OCI-LY7 (cell line): ENCODE measurements at regions not wholly inside any gene's neighbourhood (a gene's known extent, or its start where the extent isn't known, plus 50 kb on each side); places are given as distances from the start of the nearest gene placed in this dataset.
A peak's percentile ranks its signal among the peaks of the same experiment; 100 is the strongest.

Experiments used
- BruUV-seq: library from RNA; stranded (reverse); fragments of 400-500 nt; replicated peaks from 2 replicates; lab custom pipeline; 2021; lab: Mats Ljungman, UMichigan
- CTCF ChIA-PET: fragments of 300-600 bp; sonication (Branson Sonifier 250); formaldehyde crosslinking; loops from one replicate; lab custom pipeline; 2022; ENCODE audit warnings: antibody characterized with exemption; ENCODE audit not compliant: unreplicated experiment; lab: Charles Lee
- POLR2A ChIA-PET: fragments of 300-600 bp; sonication (Branson Sonifier 250); formaldehyde crosslinking; loops from one replicate; lab custom pipeline; 2022; ENCODE audit warnings: antibody characterized with exemption; lab: Charles Lee
- DNase-seq: peaks from one replicate; pipeline ENCODE4 v3.0.0-alpha.2; 2015; ENCODE audit warnings: low spot score
- H2AFZ ChIP-seq: fragments of 200-600 bp; sonication (generic), shearing (Covaris generic); 2 replicates; pipeline ENCODE4 v1.6.1; 2014; ENCODE audit warnings: mild to moderate bottlenecking, antibody characterized with exemption, low read length, moderate library complexity
- H3K27ac ChIP-seq: fragments of 200-600 bp; sonication (generic); 2 replicates; pipeline ENCODE4 v1.5.1; 2014; ENCODE audit warnings: mixed run types, low read depth, mild to moderate bottlenecking, moderate library complexity, low read length, inconsistent platforms; ENCODE audit not compliant: poor library complexity, severe bottlenecking
- H3K36me3 ChIP-seq: fragments of 200-600 bp; sonication (generic); 2 replicates; pipeline ENCODE4 v1.6.1; 2014; ENCODE audit warnings: mild to moderate bottlenecking, antibody characterized with exemption, low read length, moderate library complexity, mixed read lengths; ENCODE audit not compliant: insufficient read depth
- H3K4me1 ChIP-seq: fragments of 200-600 bp; sonication (generic); 2 replicates; pipeline ENCODE4 v1.5.1; 2014; ENCODE audit warnings: mild to moderate bottlenecking, low read length; ENCODE audit not compliant: insufficient read depth, poor library complexity, severe bottlenecking
- H3K4me2 ChIP-seq: fragments of 200-600 bp; sonication (generic); 2 replicates; pipeline ENCODE4 v1.6.1; 2014; ENCODE audit warnings: mild to moderate bottlenecking, low read length
- H3K4me3 ChIP-seq: fragments of 200-600 bp; sonication (generic); 2 replicates; pipeline ENCODE4 v1.5.1; 2014; ENCODE audit warnings: mild to moderate bottlenecking, low read depth, low read length; ENCODE audit not compliant: poor library complexity, severe bottlenecking
- H3K79me2 ChIP-seq: fragments of 200-600 bp; sonication (generic); 2 replicates; pipeline ENCODE4 v1.6.1; 2016; ENCODE audit warnings: low read depth, mild to moderate bottlenecking, low read length, moderate library complexity, mixed read lengths; ENCODE audit not compliant: insufficient read depth
- H3K9me2 ChIP-seq: fragments of 200-600 bp; sonication (generic); 2 replicates; pipeline ENCODE4 v1.6.1; 2016; ENCODE audit warnings: mild to moderate bottlenecking, low read length, mixed read lengths; ENCODE audit not compliant: insufficient read depth
- H3K9me3 ChIP-seq: fragments of 200-600 bp; sonication (generic); 2 replicates; pipeline ENCODE4 v1.6.1; 2014; ENCODE audit warnings: mild to moderate bottlenecking, mixed run types, low read length, mixed read lengths
- H4K20me1 ChIP-seq: fragments of 200-600 bp; sonication (generic); 2 replicates; pipeline ENCODE4 v1.6.1; 2014; ENCODE audit warnings: mild to moderate bottlenecking, antibody characterized with exemption, low read length, moderate library complexity, mixed read lengths; ENCODE audit not compliant: insufficient read depth
- CTCF ChIP-seq: fragments of 200-600 bp; sonication (generic); conservative IDR thresholded peaks from 2 replicates; pipeline ENCODE4 v1.5.1; 2014; ENCODE audit warnings: mild to moderate bottlenecking, antibody characterized with exemption, low read length, moderate library complexity, mixed read lengths
- EZH2phosphoT487 ChIP-seq: fragments of 200-600 bp; sonication (generic); IDR thresholded peaks from 2 replicates; pipeline ENCODE4 v1.6.1; 2018; ENCODE audit warnings: low read depth, borderline replicate concordance, mild to moderate bottlenecking, mixed run types, antibody characterized with exemption, low read length, moderate library complexity, mixed read lengths
- intact Hi-C: fragments of 100-400 bp; cut with micrococcal nuclease; formaldehyde crosslinking; loops from one replicate; pipeline ENCODE4 v1.10.0; 2022; ENCODE audit not compliant: unreplicated experiment

GRCh38 chr14:61870163-61870562 is 107.9 kb downstream of the SNAPC1 start:
- no peaks in the 10 kb centered on the region for H4K20me1 ChIP-seq
- H3K4me1 ChIP-seq: no peaks in the 10 kb centered on the region
- H3K9me2 ChIP-seq: no peaks in the 10 kb centered on the region
- H3K4me2 ChIP-seq: no peak overlapping the region
- no peak for TF ChIP-seq CTCF
- TF ChIP-seq EZH2phosphoT487: no peak
- BruUV-seq: no TSS peak
- H3K9me3 ChIP-seq: peaks cover 8% of the 10 kb centered on the region
- no peaks in the 10 kb centered on the region for H3K36me3 ChIP-seq
- H2AFZ ChIP-seq: no peak overlapping the region
- no peak overlapping the region for H3K27ac ChIP-seq
- no peaks in the 10 kb centered on the region for H3K79me2 ChIP-seq
- no peak for DNase-seq
- ChIA-PET CTCF (no interaction called here), POLR2A (no interaction called here)
- no peak overlapping the region for H3K4me3 ChIP-seq
- intact Hi-C loops: no loop called here

GRCh38 chr14:61872452-61872851 is 110.2 kb downstream of the SNAPC1 start:
- CTCF ChIA-PET: no interaction called here
- peaks cover 8% of the 10 kb centered on the region for H3K9me3 ChIP-seq
- H4K20me1 ChIP-seq: no peaks in the 10 kb centered on the region
- H2AFZ ChIP-seq: no peak overlapping the region
- H3K4me3 ChIP-seq: no peak overlapping the region
- DNase-seq: peak; percentile 14
- no peaks in the 10 kb centered on the region for H3K79me2 ChIP-seq
- no peak overlapping the region for H3K4me2 ChIP-seq
- H3K27ac ChIP-seq: no peak overlapping the region
- intact Hi-C loops: no loop called here
- H3K9me2 ChIP-seq: no peaks in the 10 kb centered on the region
- H3K36me3 ChIP-seq: no peaks in the 10 kb centered on the region
- POLR2A ChIA-PET: no interaction called here
- BruUV-seq: no TSS peak
- TF ChIP-seq CTCF (no peak), EZH2phosphoT487 (no peak)
- no peaks in the 10 kb centered on the region for H3K4me1 ChIP-seq

- TF ChIP-seq EZH2phosphoT487 (no peak), CTCF (no peak)
- H3K9me3 ChIP-seq: peaks cover 4% of the 10 kb centered on the region
- no peaks in the 10 kb centered on the region for H3K36me3 ChIP-seq
- no peaks in the 10 kb centered on the region for H3K9me2 ChIP-seq
- H2AFZ ChIP-seq: no peak overlapping the region
- H3K4me3 ChIP-seq: no peak overlapping the region
- no TSS peak for BruUV-seq
- ChIA-PET CTCF (no interaction called here), POLR2A (interaction anchor here (0.8 kb wide), 1 partner anchor 15 kb away, joined by 5 read pairs; no protein-coding TSS in a partner anchor)
- H4K20me1 ChIP-seq: no peaks in the 10 kb centered on the region
- no peak overlapping the region for H3K27ac ChIP-seq
- no peak for DNase-seq
- H3K4me2 ChIP-seq: no peak overlapping the region
- intact Hi-C loops: no loop called here
- H3K4me1 ChIP-seq: no peaks in the 10 kb centered on the region
- H3K79me2 ChIP-seq: no peaks in the 10 kb centered on the region
Measured at GRCh38 chr14:61875483-61875882, 113.3 kb downstream of the SNAPC1 start.
